H1 (cell line): ENCODE measurements at regions not wholly inside any gene's neighbourhood (a gene's known extent, or its start where the extent isn't known, plus 50 kb on each side); places are given as distances from the start of the nearest gene placed in this dataset.

ENCODE experiments used
- ATF2 ChIP-seq: IDR thresholded peaks from 2 replicates; pipeline ENCODE4 v1.6.1; 2012; ENCODE audit warnings: low read length, inconsistent platforms
- CEBPB ChIP-seq: IDR thresholded peaks from 2 replicates; pipeline ENCODE4 v1.6.1; 2012; ENCODE audit warnings: low read depth, low read length
- JUND ChIP-seq: IDR thresholded peaks from 2 replicates; pipeline ENCODE4 v1.6.1; 2011; ENCODE audit warnings: mild to moderate bottlenecking, improper control_type of control experiment, low read length
- RAD21 ChIP-seq, 2 experiments: IDR thresholded peaks in 1 of 2; conservative IDR thresholded peaks in 1 of 2; 2 replicates each; pipeline ENCODE4 v1.6.1; 2011; ENCODE audit warnings: low read depth in 2 of 2, low read length in 2 of 2, improper control_type of control experiment in 1 of 2, inconsistent platforms in 1 of 2, mild to moderate bottlenecking in 1 of 2, moderate library complexity in 1 of 2
- SIN3A ChIP-seq, 2 experiments: IDR thresholded peaks in 1 of 2; conservative IDR thresholded peaks in 1 of 2; 2 replicates each; pipeline ENCODE4 v1.6.1; 2011 to 2012; ENCODE audit warnings: low read length in 2 of 2, improper control_type of control experiment in 1 of 2, low read depth in 1 of 2, mild to moderate bottlenecking in 1 of 2
- SUZ12 ChIP-seq: fragments of 200-600 bp; sonication (generic); IDR thresholded peaks from 2 replicates; pipeline ENCODE4 v1.6.1; 2012; ENCODE audit warnings: mild to moderate bottlenecking, inconsistent platforms, low read length, moderate library complexity, mixed read lengths
- TBP ChIP-seq: IDR thresholded peaks from 2 replicates; pipeline ENCODE4 v1.6.1; 2011; ENCODE audit warnings: low read depth, low read length, improper control_type of control experiment
- TCF12 ChIP-seq: IDR thresholded peaks from 2 replicates; pipeline ENCODE4 v1.6.1; 2011; ENCODE audit warnings: low read depth, mild to moderate bottlenecking, low read length
- USF2 ChIP-seq: IDR thresholded peaks from 2 replicates; pipeline ENCODE4 v1.6.1; 2011; ENCODE audit warnings: low read length, improper control_type of control experiment
- TF ChIP-seq, protein P1 (sequence below), 3 experiments: IDR thresholded peaks; 1 replicate in 2 of 3; 2 replicates in 1 of 3; pipeline versions ENCODE4 v1.5.1 to v1.6.1; 2011; ENCODE audit warnings: low read length in 3 of 3, mild to moderate bottlenecking in 3 of 3, inconsistent platforms in 2 of 3, low read depth in 1 of 3, moderate library complexity in 1 of 3; ENCODE audit not compliant: insufficient read depth in 1 of 3; ENCODE audit errors: control extremely low read depth in 1 of 3

GRCh38 chr10:130559547-130559880, 423.3 kb downstream of the GLRX3 start:
- TF ChIP-seq, protein P1, sequence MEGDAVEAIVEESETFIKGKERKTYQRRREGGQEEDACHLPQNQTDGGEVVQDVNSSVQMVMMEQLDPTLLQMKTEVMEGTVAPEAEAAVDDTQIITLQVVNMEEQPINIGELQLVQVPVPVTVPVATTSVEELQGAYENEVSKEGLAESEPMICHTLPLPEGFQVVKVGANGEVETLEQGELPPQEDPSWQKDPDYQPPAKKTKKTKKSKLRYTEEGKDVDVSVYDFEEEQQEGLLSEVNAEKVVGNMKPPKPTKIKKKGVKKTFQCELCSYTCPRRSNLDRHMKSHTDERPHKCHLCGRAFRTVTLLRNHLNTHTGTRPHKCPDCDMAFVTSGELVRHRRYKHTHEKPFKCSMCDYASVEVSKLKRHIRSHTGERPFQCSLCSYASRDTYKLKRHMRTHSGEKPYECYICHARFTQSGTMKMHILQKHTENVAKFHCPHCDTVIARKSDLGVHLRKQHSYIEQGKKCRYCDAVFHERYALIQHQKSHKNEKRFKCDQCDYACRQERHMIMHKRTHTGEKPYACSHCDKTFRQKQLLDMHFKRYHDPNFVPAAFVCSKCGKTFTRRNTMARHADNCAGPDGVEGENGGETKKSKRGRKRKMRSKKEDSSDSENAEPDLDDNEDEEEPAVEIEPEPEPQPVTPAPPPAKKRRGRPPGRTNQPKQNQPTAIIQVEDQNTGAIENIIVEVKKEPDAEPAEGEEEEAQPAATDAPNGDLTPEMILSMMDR (IDR thresholded peaks at IDR 0.05; ENCODE audit: control extremely low read depth in 1 of 3, insufficient read depth in 1 of 3, low read depth in 1 of 3, low read length in 3 of 3) = no peak
- TF ChIP-seq TCF12 (no peak), USF2 (no peak), RAD21 (IDR thresholded peaks at IDR 0.05 in 1 of 2, conservative IDR thresholded peaks at IDR 0.05 in 1 of 2; ENCODE audit: low read depth in 2 of 2, low read length in 2 of 2) (no peak), TBP (no peak), CEBPB (no peak), JUND (no peak), SIN3A (conservative IDR thresholded peaks at IDR 0.05 in 1 of 2, IDR thresholded peaks at IDR 0.05 in 1 of 2; ENCODE audit: low read depth in 1 of 2, low read length in 2 of 2) (no peak), SUZ12 (no peak), ATF2 (no peak)
